Adrenal gland (tissue), 5 donors: ENCODE measurements at regions not wholly inside any gene's neighbourhood (a gene's known extent, or its start where the extent isn't known, plus 50 kb on each side); places are given as distances from the start of the nearest gene placed in this dataset.

Experiments
- POLR2A ChIP-seq, 2 donors: fragments of 450-650 bp; IDR thresholded peaks; one replicate each; pipeline ENCODE4 v1.6.1; 2017; ENCODE audit warnings: antibody characterized with exemption in 2 of 2, mild to moderate bottlenecking in 2 of 2, moderate library complexity in 1 of 2
- TF ChIP-seq, protein P1 (sequence below), 6 experiments: fragments of 450-650 bp in 4 of 6; fragments of 200-600 bp in 2 of 6; sonication (generic) in 1 of 6; IDR thresholded peaks; 1 replicate in 5 of 6; 2 replicates in 1 of 6; pipeline versions ENCODE4 v1.5.1 to v1.8.0; 2016 to 2021; ENCODE audit warnings: antibody characterized with exemption in 6 of 6, mild to moderate bottlenecking in 2 of 6, moderate library complexity in 1 of 6
- donor health status: DM: no; HTN: no; CAD: no.

DNA sequence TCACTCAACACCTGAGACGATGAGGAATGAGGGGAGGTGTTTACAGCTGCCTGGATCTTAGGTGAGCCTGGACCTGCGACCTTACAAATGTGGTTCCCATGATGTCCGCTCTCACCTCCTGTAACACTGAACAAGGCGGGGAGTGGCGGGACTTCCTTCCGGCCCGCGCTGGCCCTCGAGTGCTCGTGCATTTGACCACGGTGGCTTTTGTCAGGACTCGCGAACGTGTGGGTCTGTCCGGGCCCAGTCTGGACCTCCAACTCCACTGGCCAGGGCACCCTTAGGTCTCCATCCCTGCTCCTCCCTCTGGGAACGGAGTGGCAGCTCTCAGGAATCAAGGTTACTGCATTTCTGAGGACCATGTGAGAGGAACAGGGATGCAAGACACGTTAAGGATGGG is 263.0 kb upstream of the SALL3 start:
- TF ChIP-seq, protein P1, sequence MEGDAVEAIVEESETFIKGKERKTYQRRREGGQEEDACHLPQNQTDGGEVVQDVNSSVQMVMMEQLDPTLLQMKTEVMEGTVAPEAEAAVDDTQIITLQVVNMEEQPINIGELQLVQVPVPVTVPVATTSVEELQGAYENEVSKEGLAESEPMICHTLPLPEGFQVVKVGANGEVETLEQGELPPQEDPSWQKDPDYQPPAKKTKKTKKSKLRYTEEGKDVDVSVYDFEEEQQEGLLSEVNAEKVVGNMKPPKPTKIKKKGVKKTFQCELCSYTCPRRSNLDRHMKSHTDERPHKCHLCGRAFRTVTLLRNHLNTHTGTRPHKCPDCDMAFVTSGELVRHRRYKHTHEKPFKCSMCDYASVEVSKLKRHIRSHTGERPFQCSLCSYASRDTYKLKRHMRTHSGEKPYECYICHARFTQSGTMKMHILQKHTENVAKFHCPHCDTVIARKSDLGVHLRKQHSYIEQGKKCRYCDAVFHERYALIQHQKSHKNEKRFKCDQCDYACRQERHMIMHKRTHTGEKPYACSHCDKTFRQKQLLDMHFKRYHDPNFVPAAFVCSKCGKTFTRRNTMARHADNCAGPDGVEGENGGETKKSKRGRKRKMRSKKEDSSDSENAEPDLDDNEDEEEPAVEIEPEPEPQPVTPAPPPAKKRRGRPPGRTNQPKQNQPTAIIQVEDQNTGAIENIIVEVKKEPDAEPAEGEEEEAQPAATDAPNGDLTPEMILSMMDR (IDR thresholded peaks at IDR 0.05), result no peak
- TF ChIP-seq POLR2A (IDR thresholded peaks at IDR 0.05), result no peak
